WTC11 (cell line): ENCODE measurements at regions not wholly inside any gene's neighbourhood (a gene's known extent, or its start where the extent isn't known, plus 50 kb on each side); places are given as distances from the start of the nearest gene placed in this dataset.

Experiments
- ATAC-seq: fragments of 200-7000 bp; cut with Tn5 transposase; 2 replicates; pipeline ENCODE4 v1.10.0; 2021; ENCODE audit warnings: mild to moderate bottlenecking, moderate library complexity
- CTCF ChIA-PET: fragments of 300-600 bp; sonication (Branson Sonifier 250); formaldehyde crosslinking; loops from one replicate; lab custom pipeline; 2021; ENCODE audit warnings: antibody characterized with exemption; lab: Charles Lee
- POLR2A ChIA-PET: fragments of 350-600 bp; sonication (Branson Sonifier 250); formaldehyde crosslinking; loops from one replicate; lab custom pipeline; 2021; ENCODE audit warnings: antibody characterized with exemption; lab: Charles Lee
- DNase-seq: peaks from one replicate; pipeline ENCODE4 v3.0.0; 2021; ENCODE audit warnings: low spot score
- H3K27ac Mint-ChIP-seq: 2 replicates; pipeline ENCODE4 v1.8.0; 2021; ENCODE audit warnings: mixed read lengths
- H3K27me3 Mint-ChIP-seq: 2 replicates; pipeline ENCODE4 v1.8.0; 2021; ENCODE audit warnings: low read depth, mild to moderate bottlenecking, moderate library complexity, mixed read lengths
- H3K36me3 Mint-ChIP-seq: 2 replicates; pipeline ENCODE4 v1.8.0; 2021; ENCODE audit warnings: mixed read lengths
- H3K4me1 Mint-ChIP-seq: 2 replicates; pipeline ENCODE4 v1.8.0; 2022; ENCODE audit warnings: mixed read lengths
- H3K4me3 Mint-ChIP-seq: 2 replicates; pipeline ENCODE4 v1.8.0; 2021; ENCODE audit warnings: mild to moderate bottlenecking, moderate library complexity, mixed read lengths
- H3K9me3 Mint-ChIP-seq: 2 replicates; pipeline ENCODE4 v1.8.0; 2021; ENCODE audit warnings: mixed read lengths
- ARID4B ChIP-seq: sonication (generic); formaldehyde crosslinking; IDR thresholded peaks from 2 replicates; pipeline ENCODE4 v1.8.0; 2023; ENCODE audit warnings: missing genetic modification reagents, mild to moderate bottlenecking, borderline replicate concordance
- ATF1 ChIP-seq: sonication (generic); formaldehyde crosslinking; IDR thresholded peaks from 2 replicates; pipeline ENCODE4 v1.8.1; 2023; ENCODE audit warnings: mild to moderate bottlenecking, moderate library complexity, missing genetic modification reagents
- CREB1 ChIP-seq: sonication (generic); formaldehyde crosslinking; IDR thresholded peaks from 2 replicates; pipeline ENCODE4 v1.8.0; 2023; ENCODE audit warnings: mild to moderate bottlenecking, missing genetic modification reagents
- CREM ChIP-seq: sonication (generic); formaldehyde crosslinking; IDR thresholded peaks from 2 replicates; pipeline ENCODE4 v1.8.1; 2022; ENCODE audit warnings: mild to moderate bottlenecking, missing genetic modification reagents, moderate library complexity
- CTCF ChIP-seq: fragments of 200-600 bp; IDR thresholded peaks from 2 replicates; pipeline ENCODE4 v1.8.0; 2022; ENCODE audit warnings: antibody characterized with exemption
- E2F5 ChIP-seq: sonication (generic); formaldehyde crosslinking; IDR thresholded peaks from 2 replicates; pipeline ENCODE4 v1.8.1; 2022; ENCODE audit warnings: mild to moderate bottlenecking, moderate library complexity, missing genetic modification reagents
- ESRRA ChIP-seq: sonication (generic); formaldehyde crosslinking; IDR thresholded peaks from 2 replicates; pipeline ENCODE4 v1.8.1; 2022; ENCODE audit warnings: mild to moderate bottlenecking, missing genetic modification reagents, borderline replicate concordance
- FOXJ3 ChIP-seq: sonication (generic); formaldehyde crosslinking; IDR thresholded peaks from 2 replicates; pipeline ENCODE4 v1.9.0; 2021; ENCODE audit warnings: missing genetic modification reagents, mild to moderate bottlenecking, borderline replicate concordance
- GRHL2 ChIP-seq: fragments of 250-450 bp; sonication (Bioruptor Pico); IDR thresholded peaks from 2 replicates; pipeline ENCODE4 v1.8.0; 2022; ENCODE audit warnings: mild to moderate bottlenecking, moderate library complexity; ENCODE audit not compliant: insufficient replicate concordance, severe bottlenecking
- HMGXB4 ChIP-seq: sonication (generic); formaldehyde crosslinking; IDR thresholded peaks from 2 replicates; pipeline ENCODE4 v1.8.1; 2023; ENCODE audit warnings: mild to moderate bottlenecking, moderate library complexity, missing genetic modification reagents
- MAX ChIP-seq: sonication (generic); formaldehyde crosslinking; IDR thresholded peaks from 2 replicates; pipeline ENCODE4 v1.8.0; 2022; ENCODE audit warnings: mild to moderate bottlenecking, missing genetic modification reagents
- NFE2L1 ChIP-seq: sonication (generic); formaldehyde crosslinking; IDR thresholded peaks from 2 replicates; pipeline ENCODE4 v1.8.1; 2023; ENCODE audit warnings: missing genetic modification reagents
- NR2C2 ChIP-seq: sonication (generic); formaldehyde crosslinking; IDR thresholded peaks from 2 replicates; pipeline ENCODE4 v1.8.0; 2022; ENCODE audit warnings: mild to moderate bottlenecking, missing genetic modification reagents
- SMAD4 ChIP-seq: sonication (generic); formaldehyde crosslinking; IDR thresholded peaks from 2 replicates; pipeline ENCODE4 v1.8.0; 2022; ENCODE audit warnings: mild to moderate bottlenecking, missing genetic modification reagents
- TEAD4 ChIP-seq: sonication (generic); formaldehyde crosslinking; IDR thresholded peaks from 2 replicates; pipeline ENCODE4 v1.8.0; 2022; ENCODE audit warnings: mild to moderate bottlenecking, missing genetic modification reagents
- TP53 ChIP-seq: sonication (generic); formaldehyde crosslinking; IDR thresholded peaks from 2 replicates; pipeline ENCODE4 v1.8.1; 2023; ENCODE audit warnings: mild to moderate bottlenecking, missing genetic modification reagents
- ZBTB43 ChIP-seq: sonication (generic); formaldehyde crosslinking; IDR thresholded peaks from 2 replicates; pipeline ENCODE4 v1.8.1; 2023; ENCODE audit warnings: mild to moderate bottlenecking, missing genetic modification reagents
- ZNF232 ChIP-seq: sonication (generic); formaldehyde crosslinking; IDR thresholded peaks from 2 replicates; pipeline ENCODE4 v1.8.0; 2022; ENCODE audit warnings: mild to moderate bottlenecking, missing genetic modification reagents
- ZNF671 ChIP-seq: fragments of 250-450 bp; sonication (Bioruptor Pico); IDR thresholded peaks from 2 replicates; pipeline ENCODE4 v1.8.0; 2021; ENCODE audit warnings: mild to moderate bottlenecking
- ZSCAN18 ChIP-seq: fragments of 250-450 bp; sonication (Bioruptor Pico); IDR thresholded peaks from 2 replicates; pipeline ENCODE4 v2.1.2; 2022; ENCODE audit warnings: mild to moderate bottlenecking, moderate library complexity

- H3K9me3 Mint-ChIP-seq, result peaks cover 10% of the 10 kb centered on the region
- H3K4me3 Mint-ChIP-seq, result no peak overlapping the region
- CTCF ChIA-PET, result no interaction called here
- ATAC-seq (no peak), DNase-seq (no peak)
- H3K4me1 Mint-ChIP-seq, result peaks cover 10% of the 10 kb centered on the region
- TF ChIP-seq E2F5 (no peak), MAX (no peak), ZBTB43 (CRISPR knock-in tag) (no peak)
- no peak overlapping the region for H3K27ac Mint-ChIP-seq
- no peaks in the 10 kb centered on the region for H3K36me3 Mint-ChIP-seq
- no peaks in the 10 kb centered on the region for H3K27me3 Mint-ChIP-seq
- POLR2A ChIA-PET, result no interaction called here
Measured at GRCh38 chr1:91622616-91623015, 122.0 kb downstream of the CDC7 start.

- Mint-ChIP-seq H3K9me3 (peaks cover 10% of the 10 kb centered on the region), H3K36me3 (no peaks in the 10 kb centered on the region), H3K27ac (no peak overlapping the region), H3K4me3 (no peak overlapping the region), H3K4me1 (peaks cover 6% of the 10 kb centered on the region), H3K27me3 (no peaks in the 10 kb centered on the region)
- TF ChIP-seq ZNF232 (CRISPR knock-in tag) (no peak), TEAD4 (CRISPR knock-in tag) (no peak), GRHL2 (no peak), ZSCAN18 (CRISPR knock-in tag) (no peak)
- ChIA-PET CTCF (no interaction called here), POLR2A (no interaction called here)
- DNase-seq (no peak), ATAC-seq (no peak)
Measured at GRCh38 chr1:91623020-91623419, 122.4 kb downstream of the CDC7 start.

- CTCF ChIA-PET, result no interaction called here
- DNase-seq (no peak), ATAC-seq (no peak)
- H3K27ac Mint-ChIP-seq, result no peak overlapping the region
- POLR2A ChIA-PET, result no interaction called here
- no peak overlapping the region for H3K4me3 Mint-ChIP-seq
- H3K9me3 Mint-ChIP-seq, result peaks cover 10% of the 10 kb centered on the region
- no peaks in the 10 kb centered on the region for H3K36me3 Mint-ChIP-seq
- no peaks in the 10 kb centered on the region for H3K27me3 Mint-ChIP-seq
- H3K4me1 Mint-ChIP-seq, result 0 out of 2 replicates have a peak, but pooled peaks cover 3% of the 10 kb centered on the region
- no peak for TF ChIP-seq FOXJ3 (CRISPR knock-in tag)
- no peak for TF ChIP-seq ZNF671 (CRISPR knock-in tag)
- TF ChIP-seq CREB1 (CRISPR knock-in tag), result no peak
- no peak for TF ChIP-seq HMGXB4 (CRISPR knock-in tag)
- no peak for TF ChIP-seq NR2C2 (CRISPR knock-in tag)
- no peak for TF ChIP-seq ZSCAN18 (CRISPR knock-in tag)
- no peak for TF ChIP-seq TP53 (CRISPR knock-in tag)
- TF ChIP-seq NFE2L1, result no peak
- TF ChIP-seq ATF1 (CRISPR knock-in tag), result no peak
- TF ChIP-seq CREM (CRISPR knock-in tag), result no peak
- no peak for TF ChIP-seq SMAD4
- no peak for TF ChIP-seq CTCF
- TF ChIP-seq ESRRA, result no peak
- TF ChIP-seq ARID4B (CRISPR knock-in tag), result no peak
Measured at GRCh38 chr1:91624331-91624730, 123.7 kb downstream of the CDC7 start.
